Stimulated activated CD4-positive, alpha-beta T cell treated with anti-CD3 and anti-CD28 coated beads, Interleukin-4, amount 100 ng/mL, for 4 hours (primary cell): ENCODE measurements at regions not wholly inside any gene's neighbourhood (a gene's known extent, or its start where the extent isn't known, plus 50 kb on each side); places are given as distances from the start of the nearest gene placed in this dataset.

Experiments
- DNase-seq, 2 experiments: peaks; one replicate each; pipeline ENCODE4 v3.0.0-alpha.2; 2020

DNA sequence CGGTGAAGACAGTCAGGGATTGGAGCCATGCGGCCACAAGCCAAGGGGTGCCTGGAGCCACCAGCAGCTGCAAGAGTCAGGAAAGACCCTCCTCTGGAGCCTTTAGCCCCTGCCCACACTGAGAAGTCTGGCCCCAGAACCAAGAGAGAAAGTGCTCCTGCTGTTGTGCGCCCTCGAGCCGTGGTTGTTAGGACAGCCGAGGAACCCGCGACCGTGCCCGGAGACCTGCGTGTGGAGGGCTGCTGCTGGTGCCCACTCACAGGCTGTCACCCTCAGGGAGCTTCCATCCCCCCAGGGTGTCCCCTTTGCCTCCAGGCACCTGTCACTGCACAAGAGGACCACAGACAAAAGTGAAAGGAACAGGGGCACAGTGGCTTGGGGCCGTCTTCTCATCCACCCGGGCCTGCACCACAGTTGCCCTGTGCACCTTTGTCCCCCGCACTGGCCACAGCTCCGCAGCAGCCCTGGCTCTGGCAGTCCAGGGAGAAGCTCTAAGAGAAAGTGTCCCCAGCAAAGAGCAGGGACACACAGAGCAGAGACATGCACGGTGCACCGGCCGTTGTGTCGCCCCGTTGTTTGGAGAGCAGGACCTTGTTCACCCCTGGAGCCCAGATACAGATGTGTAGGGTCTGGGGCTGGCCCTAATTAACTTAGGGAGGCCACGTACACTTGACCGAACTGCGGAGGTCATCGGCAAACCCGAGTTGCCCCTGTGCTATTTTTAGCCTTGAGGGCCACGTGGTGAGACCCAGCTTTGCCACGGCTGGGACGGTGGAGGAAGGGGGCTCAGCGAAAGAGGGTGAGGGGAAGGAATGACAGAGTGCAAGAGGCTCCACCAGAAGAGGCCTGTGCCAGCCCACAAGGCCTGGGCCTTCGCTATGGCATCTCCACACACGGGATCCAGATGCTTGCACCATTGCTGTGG is 329.2 kb downstream of the C16orf95 start:
- no peak for DNase-seq

- DNase-seq = no peak
Measured at GRCh38 chr16:86988920-86989696, 328.1 kb downstream of the C16orf95 start.

DNA sequence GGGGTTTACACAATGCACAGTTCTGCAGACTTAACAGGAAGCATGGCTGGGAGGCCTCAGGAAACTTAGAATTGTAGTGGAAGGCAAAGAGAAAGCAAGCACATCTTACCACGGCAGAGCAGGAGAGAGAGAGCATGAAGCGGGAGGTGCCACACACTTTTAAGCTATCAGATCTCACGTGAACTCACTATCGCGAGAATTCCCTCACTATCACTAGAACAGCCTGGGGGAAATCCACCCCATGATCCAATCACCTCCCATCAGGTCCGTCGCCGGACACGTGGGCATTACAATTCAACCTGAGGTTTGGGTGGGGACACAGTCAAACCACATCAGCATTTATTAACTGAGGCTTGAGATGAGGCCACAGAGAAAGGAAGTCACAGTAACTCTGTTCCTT is 326.7 kb downstream of the C16orf95 start:
- no peak for DNase-seq

DNA sequence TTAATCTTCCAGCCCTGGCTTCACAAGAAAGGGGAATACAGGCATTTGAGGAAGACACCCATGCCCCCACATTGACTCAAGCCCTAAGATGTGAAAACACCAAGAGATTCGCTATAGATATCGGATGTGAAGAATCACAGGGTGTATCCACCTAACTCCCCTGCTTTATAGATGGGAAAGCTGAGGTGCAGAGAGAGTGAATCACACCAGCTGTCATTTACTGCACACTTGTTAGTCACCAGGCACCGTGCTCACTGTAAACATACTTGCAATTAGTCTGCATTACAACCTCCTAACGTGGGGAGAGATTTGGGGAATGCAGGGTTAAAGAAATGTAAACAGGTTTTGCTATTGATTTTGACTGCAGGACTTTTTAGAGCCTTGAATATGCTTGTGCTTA is 325.5 kb downstream of the C16orf95 start:
- DNase-seq = no peak

DNA sequence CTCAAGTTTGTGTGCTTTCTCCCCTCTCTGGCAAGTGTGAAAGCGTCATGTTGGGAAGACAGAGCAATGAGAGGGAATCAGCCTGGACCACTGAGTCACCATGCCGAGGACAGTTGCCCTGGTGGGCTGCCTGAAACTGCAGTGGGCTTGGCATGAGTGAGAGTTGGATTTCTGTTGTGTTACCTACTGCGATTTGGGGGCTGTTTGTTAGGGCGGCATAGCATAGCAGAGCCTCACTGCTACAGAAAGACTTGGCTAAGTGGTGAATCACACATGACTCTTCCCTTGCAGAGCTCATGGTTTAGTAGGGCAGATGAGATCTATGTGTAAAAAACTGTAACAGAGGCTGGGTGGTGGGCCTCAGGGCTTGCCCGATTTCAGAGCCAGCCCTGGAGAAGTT is 324.6 kb downstream of the C16orf95 start:
- DNase-seq = no peak

GRCh38 chr16:86993426-86994110 is 323.6 kb downstream of the C16orf95 start:
- DNase-seq = no peak

- DNase-seq = no peak
Measured at GRCh38 chr16:86994215-86994614, 323.0 kb downstream of the C16orf95 start.

DNA sequence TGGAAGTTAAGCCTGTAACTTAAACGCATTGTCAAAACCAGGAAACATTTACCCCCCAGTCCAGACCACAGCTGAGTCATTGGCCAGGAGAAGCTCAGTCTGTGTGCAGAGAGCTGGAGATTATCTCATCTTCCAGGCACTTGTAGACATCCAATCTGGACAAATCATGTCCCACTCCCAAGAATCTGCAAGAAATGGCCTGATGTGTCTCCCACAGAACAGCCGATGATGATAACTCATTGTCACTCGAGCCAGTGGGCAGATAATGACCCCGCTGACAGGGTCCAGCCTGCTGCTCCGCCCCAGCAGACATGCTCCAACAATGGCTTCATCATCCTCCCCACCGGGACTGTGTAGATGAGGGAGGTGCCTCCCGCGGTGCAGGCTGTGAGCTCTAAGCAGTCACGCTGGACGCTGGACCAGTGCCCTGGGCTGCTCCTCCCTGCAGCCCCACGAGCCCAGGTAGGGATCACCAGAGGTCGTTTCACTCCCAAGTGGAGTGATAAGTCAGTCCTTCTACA is 322.5 kb downstream of the C16orf95 start:
- DNase-seq = no peak

GRCh38 chr16:86995456-86995855 is 321.7 kb downstream of the C16orf95 start:
- no peak for DNase-seq

GRCh38 chr16:86996081-86996480 is 321.1 kb downstream of the C16orf95 start:
- no peak for DNase-seq

DNA sequence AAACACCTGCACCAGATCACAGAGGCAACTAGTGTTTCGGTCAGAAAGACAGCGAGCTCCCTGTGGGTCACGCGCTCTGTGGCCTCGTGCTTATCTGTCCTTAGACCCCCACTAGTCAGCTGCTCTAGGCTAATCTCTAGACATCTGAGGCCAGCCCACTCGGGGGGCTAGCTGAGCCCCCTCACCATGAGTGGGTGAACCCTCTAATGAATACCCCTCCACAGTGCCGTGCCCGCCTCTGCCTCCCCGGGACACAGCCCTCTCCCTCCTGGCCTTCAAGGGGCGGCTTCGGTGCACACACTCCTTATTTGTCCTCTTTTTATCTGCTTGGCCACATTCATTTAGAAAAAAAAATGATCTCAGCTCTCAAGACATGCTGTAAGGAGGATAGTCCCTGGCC is 320.1 kb downstream of the C16orf95 start:
- DNase-seq = no peak

GRCh38 chr16:86998196-86999001 is 318.8 kb downstream of the C16orf95 start:
- no peak for DNase-seq

- no peak for DNase-seq
Measured at GRCh38 chr16:87000001-87000400, 317.2 kb downstream of the C16orf95 start.

- no peak for DNase-seq
Measured at GRCh38 chr16:87002717-87003413, 314.3 kb downstream of the C16orf95 start.

- DNase-seq = no peak
Measured at GRCh38 chr16:87003414-87003755, 313.8 kb downstream of the C16orf95 start.

GRCh38 chr16:87006021-87006420 is 311.2 kb downstream of the C16orf95 start:
- no peak for DNase-seq

GRCh38 chr16:87006789-87007745 is 310.1 kb downstream of the C16orf95 start:
- DNase-seq = no peak

DNA sequence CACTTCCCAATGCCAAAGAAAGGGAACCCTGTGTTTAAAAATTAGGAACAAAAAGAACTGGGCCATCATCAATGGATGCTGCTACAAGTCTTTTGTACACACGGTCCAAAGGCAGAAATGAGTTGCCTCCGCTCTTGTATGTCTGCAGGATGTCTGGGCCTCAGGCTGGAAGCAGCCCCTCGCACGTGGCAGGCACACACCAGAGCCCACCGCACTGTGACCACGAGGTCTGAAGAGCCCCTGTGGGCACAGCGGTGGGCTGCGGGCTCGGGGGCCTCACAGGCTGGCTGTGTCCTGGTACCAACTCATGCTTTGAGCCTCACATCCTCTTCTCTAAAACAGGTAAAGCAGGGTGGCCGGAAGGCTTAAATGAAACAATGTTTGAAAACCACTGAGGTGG is 309.3 kb downstream of the C16orf95 start:
- no peak for DNase-seq

- no peak for DNase-seq
Measured at GRCh38 chr16:87008664-87009063, 308.5 kb downstream of the C16orf95 start.
